ENCODE measurements at regions not wholly inside any gene's neighbourhood (a gene's known extent, or its start where the extent isn't known, plus 50 kb on each side); places are given as distances from the start of the nearest gene placed in this dataset.
A peak's percentile ranks its signal among the peaks of the same experiment; 100 is the strongest.

- no peak overlapping the region for H3K27ac ChIP-seq (ENCODE audit: low read depth, low read length)
These were observed 262.3 kb downstream of the AUH start for GRCh38 chr9:91099436-91099835.

GRCh38 chr9:91100878-91101450 is 260.8 kb downstream of the AUH start:
- Histone ChIP-seq H4K20me1 (ENCODE audit: control insufficient read depth, insufficient read depth, low read depth, low read length) (no peaks in the 10 kb centered on the region), H3K27me3 (ENCODE audit: control insufficient read depth, low read length) (no peaks in the 10 kb centered on the region), H3K79me2 (ENCODE audit: control insufficient read depth, low read length) (no peaks in the 10 kb centered on the region), H3K9me3 (ENCODE audit: control insufficient read depth, insufficient read depth, low read length) (no peaks in the 10 kb centered on the region), H3K9me2 (replicated peaks; ENCODE audit: control insufficient read depth, low read length) (no peaks in the 10 kb centered on the region), H3K4me2 (ENCODE audit: low read length) (no peak overlapping the region), H3K27ac (ENCODE audit: low read depth, low read length) (no peak overlapping the region), H3F3A (ENCODE audit: control insufficient read depth, insufficient read depth) (no peaks in the 10 kb centered on the region), H3K4me3 (ENCODE audit: low read length) (no peak overlapping the region), H3K36me3 (ENCODE audit: control insufficient read depth, low read length) (no peaks in the 10 kb centered on the region), H3K4me1 (ENCODE audit: control insufficient read depth, low read length) (peaks cover 28% of the 10 kb centered on the region)
- no peak for TF ChIP-seq EZH2phosphoT487 (IDR thresholded peaks at IDR 0.05; ENCODE audit: borderline replicate concordance, low read length)
- TF ChIP-seq CTCF (IDR thresholded peaks at IDR 0.05; ENCODE audit: low read depth, low read length, poor library complexity, severe bottlenecking): no peak

More at GRCh38 chr9:91099436-91099835, 262.3 kb downstream of the AUH start:
- Histone ChIP-seq H3K4me2 (ENCODE audit: low read length) (peak overlapping the region; percentile 3; the same call in 1 of the 2 replicates), H3F3A (ENCODE audit: control insufficient read depth, insufficient read depth) (no peaks in the 10 kb centered on the region), H3K4me3 (ENCODE audit: low read length) (no peak overlapping the region), H3K9me3 (ENCODE audit: control insufficient read depth, insufficient read depth, low read length) (no peaks in the 10 kb centered on the region), H4K20me1 (ENCODE audit: control insufficient read depth, insufficient read depth, low read depth, low read length) (no peaks in the 10 kb centered on the region), H3K27me3 (ENCODE audit: control insufficient read depth, low read length) (no peaks in the 10 kb centered on the region), H3K4me1 (ENCODE audit: control insufficient read depth, low read length) (peaks cover 28% of the 10 kb centered on the region), H3K36me3 (ENCODE audit: control insufficient read depth, low read length) (no peaks in the 10 kb centered on the region), H3K9me2 (replicated peaks; ENCODE audit: control insufficient read depth, low read length) (no peaks in the 10 kb centered on the region), H3K79me2 (ENCODE audit: control insufficient read depth, low read length) (no peaks in the 10 kb centered on the region)
- no peak for TF ChIP-seq EZH2phosphoT487 (IDR thresholded peaks at IDR 0.05; ENCODE audit: borderline replicate concordance, low read length)
- no peak for TF ChIP-seq CTCF (IDR thresholded peaks at IDR 0.05; ENCODE audit: low read depth, low read length, poor library complexity, severe bottlenecking)

- Histone ChIP-seq H3K79me2 (ENCODE audit: control insufficient read depth, low read length) (no peaks in the 10 kb centered on the region), H3K4me2 (ENCODE audit: low read length) (peak overlapping the region; percentile 11; the same call in 1 of the 2 replicates), H3K9me3 (ENCODE audit: control insufficient read depth, insufficient read depth, low read length) (no peaks in the 10 kb centered on the region), H3K9me2 (replicated peaks; ENCODE audit: control insufficient read depth, low read length) (no peaks in the 10 kb centered on the region), H3F3A (ENCODE audit: control insufficient read depth, insufficient read depth) (no peaks in the 10 kb centered on the region), H3K4me3 (ENCODE audit: low read length) (no peak overlapping the region), H3K4me1 (ENCODE audit: control insufficient read depth, low read length) (peaks cover 28% of the 10 kb centered on the region), H3K27me3 (ENCODE audit: control insufficient read depth, low read length) (no peaks in the 10 kb centered on the region), H3K36me3 (ENCODE audit: control insufficient read depth, low read length) (no peaks in the 10 kb centered on the region), H3K27ac (ENCODE audit: low read depth, low read length) (no peak overlapping the region), H4K20me1 (ENCODE audit: control insufficient read depth, insufficient read depth, low read depth, low read length) (no peaks in the 10 kb centered on the region)
- no peak for TF ChIP-seq CTCF (IDR thresholded peaks at IDR 0.05; ENCODE audit: low read depth, low read length, poor library complexity, severe bottlenecking)
- no peak for TF ChIP-seq EZH2phosphoT487 (IDR thresholded peaks at IDR 0.05; ENCODE audit: borderline replicate concordance, low read length)
These were observed 260.0 kb downstream of the AUH start for GRCh38 chr9:91101611-91102168.

All from DOHH2 (cell line).